ENCODE measurements at regions not wholly inside any gene's neighbourhood (a gene's known extent, or its start where the extent isn't known, plus 50 kb on each side); places are given as distances from the start of the nearest gene placed in this dataset.

- no peak for DNase-seq (ENCODE audit: low read depth)
These were observed 53.9 kb upstream of the RORB start for GRCh38 chr9:74443036-74443750.

- no peak for DNase-seq (ENCODE audit: low read depth)
These were observed 52.8 kb upstream of the RORB start for GRCh38 chr9:74444369-74444768.
